ENCODE measurements at regions not wholly inside any gene's neighbourhood (a gene's known extent, or its start where the extent isn't known, plus 50 kb on each side); places are given as distances from the start of the nearest gene placed in this dataset.

DNA sequence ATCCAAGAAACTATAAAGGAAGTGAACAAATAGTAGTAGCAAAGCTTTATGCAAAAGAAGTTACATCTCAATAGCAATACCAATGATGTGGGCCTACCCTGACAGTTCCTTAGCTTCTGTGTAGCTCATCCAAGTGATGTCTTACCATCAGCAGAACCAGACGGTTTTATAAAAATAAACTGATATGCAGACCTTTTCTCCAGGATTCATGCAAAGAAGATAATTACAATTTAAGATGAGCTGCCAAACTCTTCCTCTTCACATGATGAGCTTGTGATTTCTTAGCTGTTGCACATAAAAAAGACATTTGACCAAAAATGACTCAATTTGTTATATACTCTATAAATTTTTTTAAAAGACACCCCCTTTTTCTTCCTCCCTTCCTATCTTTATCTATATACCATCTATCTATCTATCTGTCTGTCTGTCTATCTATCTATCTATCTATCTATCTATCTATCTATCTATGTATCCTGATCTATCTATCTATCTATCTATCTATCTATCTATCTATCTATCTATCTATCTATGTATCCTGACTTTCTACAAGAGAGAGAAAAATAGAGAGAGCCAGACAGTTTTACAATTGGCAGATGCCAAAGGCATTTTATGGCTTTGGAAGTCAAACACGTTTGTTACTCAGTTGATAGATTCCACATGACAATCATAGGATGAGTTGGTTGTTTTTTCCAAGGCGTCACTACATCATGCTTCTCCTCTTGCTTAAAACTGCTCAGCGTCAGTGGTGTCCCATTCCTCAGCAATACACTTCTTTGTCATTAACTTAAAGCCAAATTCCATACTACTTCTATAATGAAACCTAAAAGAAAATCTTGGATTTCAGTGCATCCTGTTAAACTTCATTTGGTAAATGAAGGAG lies 65.9 kb upstream of the ACTR3 start:
- BruUV-seq (replicated peaks): no TSS peak
- no peak for FAIRE-seq

More for the DNA sequence above, 65.9 kb upstream of the ACTR3 start:
- dilution Hi-C loops (cut with MboI; ENCODE audit: extremely low pct_ligation_motif_present, low sequenced_read_pairs): no loop called here
- Histone ChIP-seq H3K79me2 (ENCODE audit: control insufficient read depth, insufficient read depth, low read length) (no peaks in the 10 kb centered on the region), H3K9ac (replicated peaks; ENCODE audit: extremely low read depth, insufficient read depth, low read length) (no peak overlapping the region), H3K36me3 (ENCODE audit: control insufficient read depth in 2 of 2, extremely low read depth in 1 of 2, insufficient read depth in 2 of 2, low read length in 2 of 2) (no peaks in the 10 kb centered on the region), H3K4me3 (replicated peaks in 1 of 3; ENCODE audit: insufficient read depth in 1 of 3, low read depth in 1 of 3, low read length in 3 of 3) (no peak overlapping the region), H3K4me2 (ENCODE audit: insufficient read depth, low read length) (no peak overlapping the region), H4K20me1 (replicated peaks; ENCODE audit: control insufficient read depth, extremely low read depth, insufficient read depth, low read length) (no peaks in the 10 kb centered on the region), H3K9me3 (replicated peaks; ENCODE audit: control insufficient read depth, insufficient read depth, low read length) (no peaks in the 10 kb centered on the region), H3K4me1 (ENCODE audit: control insufficient read depth, extremely low read depth, insufficient read depth, low read length) (no peaks in the 10 kb centered on the region), H2AFZ (ENCODE audit: low read depth, low read length) (no peak overlapping the region), H3K27me3 (ENCODE audit: control insufficient read depth in 2 of 2, insufficient read depth in 2 of 2, low read length in 2 of 2) (no peaks in the 10 kb centered on the region), H3K27ac (ENCODE audit: insufficient read depth, low read depth, low read length) (no peak overlapping the region), H3K9me1 (replicated peaks; ENCODE audit: control insufficient read depth, extremely low read depth, insufficient read depth, low read length) (no peaks in the 10 kb centered on the region)
- TF ChIP-seq POLR2AphosphoS5 (IDR thresholded peaks at IDR 0.05; ENCODE audit: insufficient read depth, low read depth, low read length) (no peak), MYC (IDR thresholded peaks at IDR 0.05; ENCODE audit: low read depth, low read length) (no peak), GATA2 (IDR thresholded peaks at IDR 0.05; ENCODE audit: insufficient read depth, insufficient read length, low read depth, low read length) (no peak), EZH2 (IDR thresholded peaks at IDR 0.05; ENCODE audit: borderline replicate concordance, low read depth, low read length, severe bottlenecking) (no peak), FOS (IDR thresholded peaks at IDR 0.05; ENCODE audit: borderline replicate concordance, insufficient read depth, low read length) (no peak), JUN (IDR thresholded peaks at IDR 0.05; ENCODE audit: borderline replicate concordance, insufficient read depth, insufficient read length, low read depth) (no peak), POLR2A (IDR thresholded peaks at IDR 0.05; ENCODE audit: low read depth, low read length) (no peak)
- TF ChIP-seq, protein P1, sequence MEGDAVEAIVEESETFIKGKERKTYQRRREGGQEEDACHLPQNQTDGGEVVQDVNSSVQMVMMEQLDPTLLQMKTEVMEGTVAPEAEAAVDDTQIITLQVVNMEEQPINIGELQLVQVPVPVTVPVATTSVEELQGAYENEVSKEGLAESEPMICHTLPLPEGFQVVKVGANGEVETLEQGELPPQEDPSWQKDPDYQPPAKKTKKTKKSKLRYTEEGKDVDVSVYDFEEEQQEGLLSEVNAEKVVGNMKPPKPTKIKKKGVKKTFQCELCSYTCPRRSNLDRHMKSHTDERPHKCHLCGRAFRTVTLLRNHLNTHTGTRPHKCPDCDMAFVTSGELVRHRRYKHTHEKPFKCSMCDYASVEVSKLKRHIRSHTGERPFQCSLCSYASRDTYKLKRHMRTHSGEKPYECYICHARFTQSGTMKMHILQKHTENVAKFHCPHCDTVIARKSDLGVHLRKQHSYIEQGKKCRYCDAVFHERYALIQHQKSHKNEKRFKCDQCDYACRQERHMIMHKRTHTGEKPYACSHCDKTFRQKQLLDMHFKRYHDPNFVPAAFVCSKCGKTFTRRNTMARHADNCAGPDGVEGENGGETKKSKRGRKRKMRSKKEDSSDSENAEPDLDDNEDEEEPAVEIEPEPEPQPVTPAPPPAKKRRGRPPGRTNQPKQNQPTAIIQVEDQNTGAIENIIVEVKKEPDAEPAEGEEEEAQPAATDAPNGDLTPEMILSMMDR (IDR thresholded peaks at IDR 0.05; ENCODE audit: extremely low read depth in 1 of 2, insufficient read depth in 1 of 2, low read depth in 1 of 2, low read length in 2 of 2): no peak
- TF ChIP-seq, protein P2, sequence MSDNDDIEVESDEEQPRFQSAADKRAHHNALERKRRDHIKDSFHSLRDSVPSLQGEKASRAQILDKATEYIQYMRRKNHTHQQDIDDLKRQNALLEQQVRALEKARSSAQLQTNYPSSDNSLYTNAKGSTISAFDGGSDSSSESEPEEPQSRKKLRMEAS (IDR thresholded peaks at IDR 0.05; ENCODE audit: insufficient read depth, insufficient read length): no peak
- ChIA-PET POLR2A (no interaction called here), CTCF (interaction anchor here (1.0 to 1.1 kb wide), 2 partner anchors 13 to 14 kb away, joined by 3 read pairs; no protein-coding TSS in a partner anchor)
- no peak for DNase-seq (ENCODE audit: low read depth, low spot score)
- intact Hi-C loops (cut with micrococcal nuclease): no loop called here
